Thoracic aorta (tissue), 2 donors: ENCODE measurements at regions not wholly inside any gene's neighbourhood (a gene's known extent, or its start where the extent isn't known, plus 50 kb on each side); places are given as distances from the start of the nearest gene placed in this dataset.

Experiments used
- ATAC-seq: fragments of 150-250 bp; one replicate; pipeline ENCODE4 v1.8.0; 2017; ENCODE audit warnings: low read depth; ENCODE audit not compliant: insufficient number of reproducible peaks, low FRiP score
- DNase-seq: peaks from one replicate; pipeline ENCODE4 v3.0.0-alpha.2; 2020; ENCODE audit warnings: low spot score
- H3K27ac ChIP-seq, 2 donors: fragments of 200-600 bp; sonication (generic); 1 replicate in 1 of 2; 2 replicates in 1 of 2; pipeline ENCODE4 v1.5.1; 2016; ENCODE audit warnings: mild to moderate bottlenecking in 2 of 2, moderate library complexity in 2 of 2
- H3K27me3 ChIP-seq: fragments of 200-600 bp; sonication (generic); replicated peaks from 2 replicates; pipeline ENCODE4 v1.6.0; 2016; ENCODE audit warnings: mild to moderate bottlenecking; ENCODE audit not compliant: insufficient read depth
- H3K36me3 ChIP-seq: fragments of 200-600 bp; sonication (generic); one replicate; pipeline ENCODE4 v1.5.1; 2016
- H3K4me1 ChIP-seq, 2 donors: fragments of 200-600 bp; sonication (generic); 1 replicate in 1 of 2; 2 replicates in 1 of 2; pipeline versions ENCODE4 v1.5.1 to v1.6.0; 2016; ENCODE audit warnings: low read depth in 2 of 2, mild to moderate bottlenecking in 1 of 2; ENCODE audit not compliant: control insufficient read depth in 1 of 2
- H3K4me3 ChIP-seq: fragments of 200-600 bp; sonication (generic); 2 replicates; pipeline ENCODE4 v1.5.1; 2016; ENCODE audit warnings: mild to moderate bottlenecking
- H3K9me3 ChIP-seq: fragments of 200-600 bp; sonication (generic); 2 replicates; pipeline ENCODE4 v1.5.1; 2016
- CTCF ChIP-seq: fragments of 200-600 bp; sonication (generic); IDR thresholded peaks from one replicate; pipeline ENCODE4 v1.5.1; 2019; ENCODE audit warnings: antibody characterized with exemption

- ATAC-seq (no peak), DNase-seq (no peak)
- TF ChIP-seq CTCF, result no peak
- no peaks in the 10 kb centered on the region for H3K4me1 ChIP-seq
- no peak overlapping the region for H3K4me3 ChIP-seq
- H3K27me3 ChIP-seq, result no peaks in the 10 kb centered on the region
- H3K36me3 ChIP-seq, result no peaks in the 10 kb centered on the region
- H3K27ac ChIP-seq, result no peak overlapping the region
- H3K9me3 ChIP-seq, result no peaks in the 10 kb centered on the region
These were observed 240.8 kb downstream of the SAMD5 start for GRCh38 chr6:147749331-147749730.

DNA sequence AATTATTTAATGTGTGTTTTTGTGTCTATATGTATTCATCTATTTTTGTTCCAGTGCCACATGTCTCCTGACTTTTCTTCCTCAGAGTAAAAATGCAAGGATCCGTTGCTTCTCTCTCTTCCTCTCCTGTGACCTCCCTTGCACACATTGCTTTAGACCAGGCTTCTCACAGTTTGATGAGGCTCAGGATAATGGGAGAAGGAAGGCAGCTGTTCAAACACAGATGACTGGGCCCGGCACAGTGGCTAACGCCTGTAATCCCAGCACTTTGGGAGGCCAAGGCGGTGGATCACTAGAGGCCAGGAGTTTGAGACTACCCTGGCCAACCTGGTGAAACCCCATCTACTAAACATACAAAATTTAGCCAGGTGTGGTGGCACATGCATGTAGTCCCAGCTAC lies 241.9 kb downstream of the SAMD5 start:
- Histone ChIP-seq H3K4me1 (no peaks in the 10 kb centered on the region), H3K27me3 (no peaks in the 10 kb centered on the region), H3K9me3 (peaks cover 6% of the 10 kb centered on the region), H3K4me3 (no peak overlapping the region), H3K36me3 (no peaks in the 10 kb centered on the region), H3K27ac (no peak overlapping the region)
- ATAC-seq, result no peak
- no peak for TF ChIP-seq CTCF
- no peak for DNase-seq

GRCh38 chr6:147751232-147751631 lies 242.7 kb downstream of the SAMD5 start:
- TF ChIP-seq CTCF, result no peak
- Histone ChIP-seq H3K36me3 (no peaks in the 10 kb centered on the region), H3K4me1 (no peaks in the 10 kb centered on the region), H3K4me3 (no peak overlapping the region), H3K27me3 (no peaks in the 10 kb centered on the region), H3K27ac (no peak overlapping the region), H3K9me3 (peaks cover 6% of the 10 kb centered on the region)
- ATAC-seq, result no peak
- no peak for DNase-seq

- no peaks in the 10 kb centered on the region for H3K36me3 ChIP-seq
- peaks cover 6% of the 10 kb centered on the region for H3K9me3 ChIP-seq
- ATAC-seq (no peak), DNase-seq (no peak)
- H3K27ac ChIP-seq, result no peak overlapping the region
- H3K4me1 ChIP-seq, result no peaks in the 10 kb centered on the region
- no peak for TF ChIP-seq CTCF
- H3K4me3 ChIP-seq, result no peak overlapping the region
- no peaks in the 10 kb centered on the region for H3K27me3 ChIP-seq
These were observed 244.4 kb downstream of the SAMD5 start for GRCh38 chr6:147752689-147753403.

DNA sequence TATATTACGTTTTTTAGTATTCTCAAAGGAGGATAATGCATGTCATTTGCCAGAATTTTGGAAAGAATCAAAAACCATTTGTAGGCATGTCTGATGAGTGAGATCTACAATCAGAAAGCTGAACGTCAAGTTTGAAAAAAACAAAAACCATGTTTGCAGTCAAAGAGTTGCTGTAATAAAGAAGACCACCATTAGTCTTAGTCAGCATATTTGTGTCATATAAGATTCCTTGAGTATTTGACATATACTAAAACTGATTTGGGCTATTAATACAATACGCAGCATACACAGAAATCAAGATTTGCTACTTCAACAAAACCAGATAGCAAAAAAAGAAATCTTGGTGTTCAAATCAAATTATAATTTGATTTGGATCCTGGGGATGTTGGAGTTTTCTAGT lies 247.5 kb downstream of the SAMD5 start:
- H3K9me3 ChIP-seq, result peaks cover 6% of the 10 kb centered on the region
- no peaks in the 10 kb centered on the region for H3K27me3 ChIP-seq
- TF ChIP-seq CTCF, result no peak
- DNase-seq (no peak), ATAC-seq (no peak)
- H3K27ac ChIP-seq, result no peak overlapping the region
- no peaks in the 10 kb centered on the region for H3K36me3 ChIP-seq
- H3K4me1 ChIP-seq, result peaks cover 0 to 6% of the 10 kb centered on the region in 2 donors
- no peak overlapping the region for H3K4me3 ChIP-seq
